Testis (tissue), 2 donors: ENCODE measurements at regions not wholly inside any gene's neighbourhood (a gene's known extent, or its start where the extent isn't known, plus 50 kb on each side); places are given as distances from the start of the nearest gene placed in this dataset.

Source experiments
- DNase-seq: peaks from one replicate; pipeline ENCODE4 v3.0.0-alpha.2; 2019
- H3K27ac ChIP-seq, 2 donors: fragments of 200-600 bp; sonication (generic); one replicate each; pipeline ENCODE4 v1.5.1; 2019
- H3K27me3 ChIP-seq: fragments of 200-600 bp; sonication (generic); one replicate; pipeline ENCODE4 v1.5.1; 2019
- H3K36me3 ChIP-seq: fragments of 200-600 bp; sonication (generic); one replicate; pipeline ENCODE4 v1.5.1; 2017; ENCODE audit warnings: low read depth; ENCODE audit errors: missing control alignments
- H3K4me1 ChIP-seq: fragments of 200-600 bp; sonication (generic); one replicate; pipeline ENCODE4 v1.5.1; 2019
- H3K4me3 ChIP-seq, 2 donors: fragments of 200-600 bp; sonication (generic); one replicate each; pipeline ENCODE4 v1.5.1; 2017 to 2019
- H3K9me3 ChIP-seq: fragments of 200-600 bp; sonication (generic); one replicate; pipeline ENCODE4 v1.5.1; 2017
- POLR2A ChIP-seq: fragments of 450-650 bp; IDR thresholded peaks from one replicate; pipeline ENCODE4 v1.6.1; 2017; ENCODE audit warnings: antibody characterized with exemption, mild to moderate bottlenecking, moderate library complexity
- WGBS, 2 donors: methylation state at CpG; one replicate each; pipeline ENCODE4 v1.1.5; 2018; 5-methylcytosine and 5-hydroxymethylcytosine counted together
- intact Hi-C: fragments of 100-400 bp; cut with DNase I; formaldehyde crosslinking; loops from one replicate; pipeline ENCODE4 v1.15.1; 2023; ENCODE audit warnings: low total_unique reads
- TF ChIP-seq, protein P1 (sequence below), 3 experiments: fragments of 450-650 bp in 2 of 3; fragments of 200-600 bp in 1 of 3; sonication (generic) in 1 of 3; IDR thresholded peaks; one replicate each; pipeline ENCODE4 v1.5.1; 2016 to 2019; ENCODE audit warnings: antibody characterized with exemption in 3 of 3, mild to moderate bottlenecking in 2 of 3, moderate library complexity in 1 of 3

DNA sequence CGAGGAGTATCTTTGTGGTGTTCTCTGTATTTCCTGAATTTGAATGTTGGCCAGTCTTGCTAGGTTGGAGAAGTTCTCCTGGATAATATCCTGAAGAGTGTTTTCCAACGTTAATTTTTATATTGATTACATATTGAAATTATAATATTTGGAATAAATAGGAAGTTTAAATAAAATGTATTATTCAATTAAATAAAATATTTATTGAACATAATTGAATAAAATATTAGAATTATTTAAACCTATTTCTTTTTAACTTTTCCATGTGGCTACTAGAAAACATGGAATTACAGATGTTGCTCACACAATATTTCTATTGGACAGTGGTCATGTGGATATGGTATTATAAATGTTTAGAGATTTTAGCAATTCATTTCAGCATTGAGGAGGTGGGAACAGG is 170.8 kb upstream of the FST start:
- 66 to 83% methylated on average over 2 of the region's 2 CpGs for WGBS, 2 donors
- intact Hi-C loops = no loop called here
- no peaks in the 10 kb centered on the region for H3K27me3 ChIP-seq

DNA sequence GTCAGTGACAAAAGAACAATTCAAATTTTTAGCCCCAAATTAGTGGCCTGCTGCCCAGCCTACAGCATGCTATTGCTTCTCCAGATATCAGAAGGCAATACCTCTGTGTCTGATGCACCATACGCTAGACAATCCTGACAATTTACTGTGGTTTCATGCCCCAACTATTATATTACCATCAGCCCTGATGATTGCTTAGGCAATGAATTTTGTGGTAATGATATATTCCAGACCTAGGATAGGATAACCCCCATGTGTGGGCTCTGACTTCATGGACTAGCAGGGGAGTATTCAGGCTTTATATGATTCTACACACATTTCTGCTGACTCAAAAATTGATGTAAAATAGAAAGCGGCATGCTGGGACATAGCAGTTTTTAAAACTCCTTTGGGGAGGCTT is 168.7 kb upstream of the FST start:
- WGBS, 2 donors = 88% methylated on average over 2 of the region's 2 CpGs
- Histone ChIP-seq H3K27me3 (no peaks in the 10 kb centered on the region), H3K27ac (no peak overlapping the region)

More for the DNA sequence above, 170.8 kb upstream of the FST start:
- no peaks in the 10 kb centered on the region for H3K36me3 ChIP-seq
- no peak for DNase-seq
- H3K27ac ChIP-seq = no peak overlapping the region
- H3K4me3 ChIP-seq = no peak overlapping the region
- H3K9me3 ChIP-seq = no peaks in the 10 kb centered on the region
- H3K4me1 ChIP-seq = no peaks in the 10 kb centered on the region
- TF ChIP-seq POLR2A = no peak
- TF ChIP-seq, protein P1, sequence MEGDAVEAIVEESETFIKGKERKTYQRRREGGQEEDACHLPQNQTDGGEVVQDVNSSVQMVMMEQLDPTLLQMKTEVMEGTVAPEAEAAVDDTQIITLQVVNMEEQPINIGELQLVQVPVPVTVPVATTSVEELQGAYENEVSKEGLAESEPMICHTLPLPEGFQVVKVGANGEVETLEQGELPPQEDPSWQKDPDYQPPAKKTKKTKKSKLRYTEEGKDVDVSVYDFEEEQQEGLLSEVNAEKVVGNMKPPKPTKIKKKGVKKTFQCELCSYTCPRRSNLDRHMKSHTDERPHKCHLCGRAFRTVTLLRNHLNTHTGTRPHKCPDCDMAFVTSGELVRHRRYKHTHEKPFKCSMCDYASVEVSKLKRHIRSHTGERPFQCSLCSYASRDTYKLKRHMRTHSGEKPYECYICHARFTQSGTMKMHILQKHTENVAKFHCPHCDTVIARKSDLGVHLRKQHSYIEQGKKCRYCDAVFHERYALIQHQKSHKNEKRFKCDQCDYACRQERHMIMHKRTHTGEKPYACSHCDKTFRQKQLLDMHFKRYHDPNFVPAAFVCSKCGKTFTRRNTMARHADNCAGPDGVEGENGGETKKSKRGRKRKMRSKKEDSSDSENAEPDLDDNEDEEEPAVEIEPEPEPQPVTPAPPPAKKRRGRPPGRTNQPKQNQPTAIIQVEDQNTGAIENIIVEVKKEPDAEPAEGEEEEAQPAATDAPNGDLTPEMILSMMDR (IDR thresholded peaks at IDR 0.05) = no peak

DNA sequence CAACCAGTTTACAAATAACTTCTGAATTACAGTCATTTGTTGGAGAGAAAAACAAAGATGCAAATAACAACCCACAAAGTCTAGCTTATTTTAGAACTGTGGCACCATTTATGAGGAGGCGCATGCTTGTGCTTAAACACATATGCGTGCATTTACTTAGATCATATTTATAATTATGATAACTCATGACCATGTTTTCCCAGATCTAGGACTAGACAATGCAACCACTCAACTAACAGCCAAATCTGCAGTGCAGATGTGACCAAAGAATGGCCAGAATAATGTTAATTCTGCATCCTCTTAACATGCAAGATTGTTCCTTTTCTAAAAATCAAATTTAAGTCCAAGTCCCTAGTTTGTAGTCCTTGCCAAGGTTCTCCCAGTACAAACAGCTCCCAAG is 167.3 kb upstream of the FST start:
- no peaks in the 10 kb centered on the region for H3K36me3 ChIP-seq
- H3K9me3 ChIP-seq = no peaks in the 10 kb centered on the region
- H3K27ac ChIP-seq = no peak overlapping the region
- no peak overlapping the region for H3K4me3 ChIP-seq
- WGBS, 2 donors = 95 to 100% methylated on average over 2 of the region's 2 CpGs
- no peaks in the 10 kb centered on the region for H3K27me3 ChIP-seq
- TF ChIP-seq, protein P1 (IDR thresholded peaks at IDR 0.05) = no peak
- TF ChIP-seq POLR2A = no peak
- no peak for DNase-seq
- no peaks in the 10 kb centered on the region for H3K4me1 ChIP-seq
- intact Hi-C loops = no loop called here

More for the DNA sequence above, 168.7 kb upstream of the FST start:
- Histone ChIP-seq H3K4me3 (no peak overlapping the region), H3K9me3 (no peaks in the 10 kb centered on the region), H3K36me3 (no peaks in the 10 kb centered on the region), H3K4me1 (no peaks in the 10 kb centered on the region)
- TF ChIP-seq POLR2A = no peak
- TF ChIP-seq, protein P1 (IDR thresholded peaks at IDR 0.05) = no peak
- intact Hi-C loops = no loop called here
- no peak for DNase-seq

DNA sequence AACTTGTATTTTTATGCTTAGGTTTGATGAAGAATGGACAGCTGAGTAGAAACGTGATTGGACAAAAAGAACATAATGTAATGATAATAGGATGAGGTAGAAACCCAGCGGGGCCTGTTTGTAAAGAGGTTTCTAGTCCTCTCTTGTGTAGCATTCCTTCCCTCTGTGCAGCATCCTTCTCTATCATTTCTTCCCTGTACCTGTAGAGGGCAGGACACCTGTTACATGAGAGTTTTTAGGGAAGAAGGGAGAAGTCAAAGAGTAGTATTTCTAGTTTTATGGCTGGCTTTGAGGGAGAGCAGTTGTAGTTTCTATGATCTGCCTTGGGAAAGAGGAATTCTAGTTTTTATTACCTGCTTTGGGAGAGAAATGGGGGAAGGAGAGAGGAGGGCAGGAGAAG is 162.1 kb upstream of the FST start:
- Histone ChIP-seq H3K4me3 (no peak overlapping the region), H3K27ac (no peak overlapping the region)
- no peak for DNase-seq

DNA sequence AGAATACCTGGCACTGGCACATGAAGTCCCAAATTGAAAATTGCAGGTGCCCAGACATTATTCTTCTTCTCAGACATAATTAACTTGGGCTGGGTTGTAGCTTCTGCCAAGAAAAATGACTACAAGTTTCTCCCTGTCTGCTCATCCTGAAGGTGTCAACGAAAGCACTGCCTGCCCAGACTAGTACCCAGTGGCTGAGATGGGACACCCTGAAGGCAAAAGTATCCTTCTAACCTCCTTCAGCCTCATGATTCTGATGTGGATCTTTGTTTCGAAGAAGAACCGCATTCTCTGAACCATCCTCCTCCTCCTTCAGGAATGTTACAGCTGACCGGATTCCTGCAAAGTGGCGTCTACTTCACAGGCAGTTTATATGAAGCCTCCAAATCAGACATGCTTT is 161.1 kb upstream of the FST start:
- TF ChIP-seq, protein P1 (IDR thresholded peaks at IDR 0.05) = no peak
- TF ChIP-seq POLR2A = no peak
- Histone ChIP-seq H3K27ac (no peak overlapping the region), H3K4me3 (no peak overlapping the region), H3K27me3 (no peaks in the 10 kb centered on the region), H3K4me1 (no peaks in the 10 kb centered on the region), H3K36me3 (no peaks in the 10 kb centered on the region), H3K9me3 (no peaks in the 10 kb centered on the region)
- DNase-seq = no peak
- intact Hi-C loops = no loop called here
- 64 to 74% methylated on average over 5 of the region's 5 CpGs for WGBS, 2 donors

More for the DNA sequence above, 162.1 kb upstream of the FST start:
- Histone ChIP-seq H3K27me3 (no peaks in the 10 kb centered on the region), H3K36me3 (no peaks in the 10 kb centered on the region), H3K9me3 (no peaks in the 10 kb centered on the region), H3K4me1 (no peaks in the 10 kb centered on the region)
- intact Hi-C loops = no loop called here
- 55 to 62% methylated on average over 2 of the region's 2 CpGs for WGBS, 2 donors
- TF ChIP-seq POLR2A = no peak
- TF ChIP-seq, protein P1 (IDR thresholded peaks at IDR 0.05) = no peak
